ENCODE measurements at regions not wholly inside any gene's neighbourhood (a gene's known extent, or its start where the extent isn't known, plus 50 kb on each side); places are given as distances from the start of the nearest gene placed in this dataset.

DNA sequence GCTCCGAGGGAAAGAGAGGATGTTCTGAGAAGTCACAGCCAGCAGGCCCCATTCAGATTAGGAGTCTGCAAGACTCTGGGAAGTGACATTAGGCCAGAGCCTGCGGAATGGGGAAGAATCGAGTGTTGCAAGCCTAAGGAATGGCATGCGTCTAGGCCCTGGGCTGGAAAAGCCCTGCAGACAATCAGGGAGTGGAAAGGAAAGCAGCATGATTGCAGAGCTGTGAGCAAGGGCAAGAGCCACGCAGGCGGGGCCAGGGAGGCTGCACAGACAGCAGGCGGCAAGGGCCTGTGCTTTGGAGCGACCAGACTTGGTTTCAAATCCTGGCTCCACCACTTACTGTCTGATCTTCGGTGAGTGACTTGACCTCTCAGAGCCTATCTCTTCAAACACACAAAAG, 118.2 kb downstream of the RRAGC start:
- no peak for DNase-seq (ENCODE audit: extremely low read depth, insufficient read length)
- Histone ChIP-seq H3K4me3 (replicated peaks; ENCODE audit: low read depth, low read length) (no peak overlapping the region), H3K36me3 (ENCODE audit: control insufficient read depth, insufficient read depth, low read length) (no peaks in the 10 kb centered on the region), H3K27me3 (replicated peaks; ENCODE audit: control insufficient read depth, insufficient read depth, low read length) (no peaks in the 10 kb centered on the region)
- TF ChIP-seq, protein P1, sequence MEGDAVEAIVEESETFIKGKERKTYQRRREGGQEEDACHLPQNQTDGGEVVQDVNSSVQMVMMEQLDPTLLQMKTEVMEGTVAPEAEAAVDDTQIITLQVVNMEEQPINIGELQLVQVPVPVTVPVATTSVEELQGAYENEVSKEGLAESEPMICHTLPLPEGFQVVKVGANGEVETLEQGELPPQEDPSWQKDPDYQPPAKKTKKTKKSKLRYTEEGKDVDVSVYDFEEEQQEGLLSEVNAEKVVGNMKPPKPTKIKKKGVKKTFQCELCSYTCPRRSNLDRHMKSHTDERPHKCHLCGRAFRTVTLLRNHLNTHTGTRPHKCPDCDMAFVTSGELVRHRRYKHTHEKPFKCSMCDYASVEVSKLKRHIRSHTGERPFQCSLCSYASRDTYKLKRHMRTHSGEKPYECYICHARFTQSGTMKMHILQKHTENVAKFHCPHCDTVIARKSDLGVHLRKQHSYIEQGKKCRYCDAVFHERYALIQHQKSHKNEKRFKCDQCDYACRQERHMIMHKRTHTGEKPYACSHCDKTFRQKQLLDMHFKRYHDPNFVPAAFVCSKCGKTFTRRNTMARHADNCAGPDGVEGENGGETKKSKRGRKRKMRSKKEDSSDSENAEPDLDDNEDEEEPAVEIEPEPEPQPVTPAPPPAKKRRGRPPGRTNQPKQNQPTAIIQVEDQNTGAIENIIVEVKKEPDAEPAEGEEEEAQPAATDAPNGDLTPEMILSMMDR (IDR thresholded peaks at IDR 0.05; ENCODE audit: insufficient read depth, low read length, poor library complexity, severe bottlenecking) = no peak

DNA sequence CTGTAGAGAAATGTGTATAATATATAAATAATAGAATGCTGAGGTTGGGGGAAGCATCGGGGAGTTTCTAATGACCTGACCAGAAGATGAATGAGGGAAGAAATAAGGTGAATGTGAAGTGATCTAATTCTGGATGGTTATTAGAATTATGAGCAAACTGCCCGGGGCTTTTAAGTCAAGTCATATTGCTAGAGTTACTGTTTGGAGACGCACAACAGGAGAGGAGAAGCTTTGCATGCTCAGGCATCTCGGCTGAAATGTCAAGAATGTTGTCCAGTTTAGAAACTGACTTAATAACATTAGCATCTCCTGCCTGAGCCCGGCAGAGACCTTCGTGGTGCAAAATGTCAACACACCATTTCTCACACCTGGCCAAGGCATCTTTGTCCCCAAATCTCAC, 119.1 kb downstream of the RRAGC start:
- TF ChIP-seq, protein P1 (IDR thresholded peaks at IDR 0.05; ENCODE audit: insufficient read depth, low read length, poor library complexity, severe bottlenecking) = no peak
- Histone ChIP-seq H3K4me3 (replicated peaks; ENCODE audit: low read depth, low read length) (no peak overlapping the region), H3K27me3 (replicated peaks; ENCODE audit: control insufficient read depth, insufficient read depth, low read length) (no peaks in the 10 kb centered on the region), H3K36me3 (ENCODE audit: control insufficient read depth, insufficient read depth, low read length) (no peaks in the 10 kb centered on the region)
- DNase-seq (ENCODE audit: extremely low read depth, insufficient read length) = no peak

- TF ChIP-seq, protein P1 (IDR thresholded peaks at IDR 0.05; ENCODE audit: insufficient read depth, low read length, poor library complexity, severe bottlenecking) = no peak
- H3K36me3 ChIP-seq (ENCODE audit: control insufficient read depth, insufficient read depth, low read length) = no peaks in the 10 kb centered on the region
- no peaks in the 10 kb centered on the region; the same call in 1 of the 2 replicates for H3K27me3 ChIP-seq (replicated peaks; ENCODE audit: control insufficient read depth, insufficient read depth, low read length)
- DNase-seq (ENCODE audit: extremely low read depth, insufficient read length) = no peak
- H3K4me3 ChIP-seq (replicated peaks; ENCODE audit: low read depth, low read length) = no peak overlapping the region
Measured at GRCh38 chr1:38738207-38738606, 121.4 kb downstream of the RRAGC start.

- H3K36me3 ChIP-seq (ENCODE audit: control insufficient read depth, insufficient read depth, low read length) = no peaks in the 10 kb centered on the region
- no peaks in the 10 kb centered on the region; the same call in 1 of the 2 replicates for H3K27me3 ChIP-seq (replicated peaks; ENCODE audit: control insufficient read depth, insufficient read depth, low read length)
Measured at GRCh38 chr1:38736399-38736798, 123.2 kb downstream of the RRAGC start.

DNA sequence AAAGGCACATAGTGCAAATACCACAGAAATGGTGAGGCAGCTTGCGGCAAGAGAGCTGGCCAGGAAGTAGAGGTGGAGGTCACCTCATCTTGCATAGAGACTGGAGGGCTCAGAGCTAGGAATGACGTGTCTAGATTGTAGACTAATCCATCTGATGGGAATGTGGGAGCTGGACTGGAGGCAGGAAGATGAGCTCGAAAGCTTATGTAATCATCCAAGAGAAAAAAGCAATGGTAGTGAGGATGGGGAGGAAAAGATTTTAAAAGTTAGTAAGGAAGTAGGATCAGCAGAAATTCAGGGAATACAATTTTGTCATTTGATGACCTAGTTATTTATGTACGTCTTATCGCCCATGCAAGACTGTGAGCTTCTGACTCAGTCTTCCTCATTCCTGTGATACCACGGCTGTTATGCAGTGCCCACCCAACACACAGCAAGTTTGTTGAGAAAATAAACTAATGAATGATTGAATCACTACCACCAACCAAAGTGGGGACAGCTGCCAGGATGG, 123.9 kb downstream of the RRAGC start:
- TF ChIP-seq, protein P1 (IDR thresholded peaks at IDR 0.05; ENCODE audit: insufficient read depth, low read length, poor library complexity, severe bottlenecking) = no peak
- Histone ChIP-seq H3K27me3 (replicated peaks; ENCODE audit: control insufficient read depth, insufficient read depth, low read length) (no peaks in the 10 kb centered on the region; the same call in 1 of the 2 replicates), H3K4me3 (replicated peaks; ENCODE audit: low read depth, low read length) (no peak overlapping the region), H3K36me3 (ENCODE audit: control insufficient read depth, insufficient read depth, low read length) (no peaks in the 10 kb centered on the region)
- no peak for DNase-seq (ENCODE audit: extremely low read depth, insufficient read length)

More at GRCh38 chr1:38736399-38736798, 123.2 kb downstream of the RRAGC start:
- no peak for DNase-seq (ENCODE audit: extremely low read depth, insufficient read length)
- TF ChIP-seq, protein P1 (IDR thresholded peaks at IDR 0.05; ENCODE audit: insufficient read depth, low read length, poor library complexity, severe bottlenecking) = no peak
- H3K4me3 ChIP-seq (replicated peaks; ENCODE audit: low read depth, low read length) = no peak overlapping the region

GRCh38 chr1:38733761-38734160, 125.8 kb downstream of the RRAGC start:
- TF ChIP-seq, protein P1 (IDR thresholded peaks at IDR 0.05; ENCODE audit: insufficient read depth, low read length, poor library complexity, severe bottlenecking) = no peak

More at GRCh38 chr1:38733761-38734160, 125.8 kb downstream of the RRAGC start:
- Histone ChIP-seq H3K4me3 (replicated peaks; ENCODE audit: low read depth, low read length) (no peak overlapping the region), H3K36me3 (ENCODE audit: control insufficient read depth, insufficient read depth, low read length) (no peaks in the 10 kb centered on the region), H3K27me3 (replicated peaks; ENCODE audit: control insufficient read depth, insufficient read depth, low read length) (no peaks in the 10 kb centered on the region; the same call in 1 of the 2 replicates)
- no peak for DNase-seq (ENCODE audit: extremely low read depth, insufficient read length)

All from GM06990 (cell line).